CD4-positive, alpha-beta T cell (primary cell): ENCODE measurements at regions not wholly inside any gene's neighbourhood (a gene's known extent, or its start where the extent isn't known, plus 50 kb on each side); places are given as distances from the start of the nearest gene placed in this dataset.

Source experiments
- ATAC-seq: fragments of 200-7000 bp; cut with Tn5 transposase; one replicate; pipeline ENCODE4 v1.10.0; 2022; ENCODE audit warnings: mild to moderate bottlenecking; ENCODE audit not compliant: poor library complexity
- CTCF ChIA-PET: fragments of 350-600 bp; sonication (Branson Sonifier 250); formaldehyde crosslinking; loops from one replicate; lab custom pipeline; 2021; ENCODE audit warnings: antibody characterized with exemption, inconsistent platforms; lab: Charles Lee
- POLR2A ChIA-PET: fragments of 350-600 bp; sonication (Branson Sonifier 250); formaldehyde crosslinking; loops from one replicate; lab custom pipeline; 2021; ENCODE audit warnings: antibody characterized with exemption, inconsistent platforms; lab: Charles Lee
- DNase-seq, 14 experiments: peaks; one replicate each; pipeline ENCODE4 v3.0.0-alpha.2; 2013 to 2020; ENCODE audit warnings: mixed read lengths in 2 of 14
- H3K27ac ChIP-seq, 2 donors: one replicate each; pipeline versions ENCODE4 v1.5.1 to v1.7.0; 2013; ENCODE audit warnings: low read length in 2 of 2, low read depth in 1 of 2, mild to moderate bottlenecking in 1 of 2
- H3K27me3 ChIP-seq, 2 experiments: 1 replicate in 1 of 2; 2 replicates in 1 of 2; pipeline versions ENCODE4 v1.6.1 to v1.7.0; 2013; ENCODE audit warnings: low read length in 2 of 2, control low read depth in 1 of 2, mild to moderate bottlenecking in 1 of 2, moderate library complexity in 1 of 2; ENCODE audit not compliant: insufficient read depth in 2 of 2, control insufficient read depth in 1 of 2
- H3K36me3 ChIP-seq: one replicate; pipeline ENCODE4 v1.6.1; 2013; ENCODE audit warnings: low read length, control low read depth; ENCODE audit not compliant: insufficient read depth
- H3K4me1 ChIP-seq: one replicate; pipeline ENCODE4 v1.6.1; 2013; ENCODE audit warnings: low read length, control low read depth; ENCODE audit not compliant: insufficient read depth
- H3K4me3 ChIP-seq: one replicate; pipeline ENCODE4 v1.5.1; 2013; ENCODE audit warnings: mild to moderate bottlenecking, low read length, moderate library complexity
- H3K9me3 ChIP-seq, 2 experiments: 1 replicate in 1 of 2; 2 replicates in 1 of 2; pipeline versions ENCODE4 v1.6.1 to v1.7.0; 2013; ENCODE audit warnings: low read length in 2 of 2, mild to moderate bottlenecking in 2 of 2, control low read depth in 1 of 2, moderate library complexity in 1 of 2; ENCODE audit not compliant: control insufficient read depth in 1 of 2, insufficient read depth in 1 of 2
- H3K27ac Mint-ChIP-seq: one replicate; pipeline ENCODE4 v1.8.0; 2020; ENCODE audit warnings: mixed read lengths
- H3K27me3 Mint-ChIP-seq: one replicate; pipeline ENCODE4 v1.8.0; 2021; ENCODE audit warnings: mixed read lengths
- H3K36me3 Mint-ChIP-seq: one replicate; pipeline ENCODE4 v1.8.0; 2021; ENCODE audit warnings: low read depth, mixed read lengths
- H3K4me1 Mint-ChIP-seq: one replicate; pipeline ENCODE4 v1.8.0; 2021; ENCODE audit warnings: low read depth, mixed read lengths
- H3K4me3 Mint-ChIP-seq: one replicate; pipeline ENCODE4 v1.8.0; 2020; ENCODE audit warnings: mild to moderate bottlenecking, mixed read lengths
- H3K9me3 Mint-ChIP-seq: one replicate; pipeline ENCODE4 v1.8.0; 2020; ENCODE audit warnings: mixed read lengths
- intact Hi-C, 2 experiments: fragments of 100-400 bp; cut with DNase I in 1 of 2; cut with micrococcal nuclease in 1 of 2; formaldehyde crosslinking; loops; one replicate each; pipeline versions ENCODE4 v1.15.1 to v1.9.0; 2023 to 2025; cut with DNase I, micrococcal nuclease
- TF ChIP-seq, protein P1 (sequence below): fragments of 200-600 bp; IDR thresholded peaks from one replicate; pipeline ENCODE4 v1.8.0; 2022; ENCODE audit warnings: antibody characterized with exemption, mild to moderate bottlenecking

DNA sequence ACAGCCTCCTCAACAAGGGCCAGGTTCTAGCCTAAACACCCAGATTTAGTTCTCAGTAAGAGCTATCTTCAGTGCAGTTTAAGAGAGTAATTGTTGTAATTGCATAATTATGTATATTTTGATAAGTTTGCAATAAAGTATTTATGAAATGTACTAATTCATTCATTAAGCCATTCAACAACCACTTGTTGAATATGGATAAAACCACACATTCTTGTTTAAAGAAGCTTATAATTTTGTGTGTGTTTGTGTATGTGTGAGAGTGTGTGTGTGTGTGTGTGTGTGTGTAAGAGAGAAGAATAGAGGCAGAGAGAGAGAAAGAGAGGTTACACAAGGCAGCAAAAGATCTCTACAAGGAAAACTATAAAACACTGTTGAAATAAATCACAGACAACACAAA is 115.0 kb upstream of the SLC25A13 start:
- CTCF ChIA-PET, result no interaction called here
- Mint-ChIP-seq H3K27me3 (no peaks in the 10 kb centered on the region), H3K9me3 (no peaks in the 10 kb centered on the region), H3K4me1 (no peaks in the 10 kb centered on the region), H3K4me3 (no peak overlapping the region), H3K36me3 (no peaks in the 10 kb centered on the region), H3K27ac (no peak overlapping the region)
- DNase-seq, result no peak
- POLR2A ChIA-PET, result interaction anchor here (0.5 kb wide), 1 partner anchor 743 kb away, joined by 3 read pairs; no protein-coding TSS in a partner anchor
- no peaks in the 10 kb centered on the region for H3K27me3 ChIP-seq
- TF ChIP-seq, protein P1, sequence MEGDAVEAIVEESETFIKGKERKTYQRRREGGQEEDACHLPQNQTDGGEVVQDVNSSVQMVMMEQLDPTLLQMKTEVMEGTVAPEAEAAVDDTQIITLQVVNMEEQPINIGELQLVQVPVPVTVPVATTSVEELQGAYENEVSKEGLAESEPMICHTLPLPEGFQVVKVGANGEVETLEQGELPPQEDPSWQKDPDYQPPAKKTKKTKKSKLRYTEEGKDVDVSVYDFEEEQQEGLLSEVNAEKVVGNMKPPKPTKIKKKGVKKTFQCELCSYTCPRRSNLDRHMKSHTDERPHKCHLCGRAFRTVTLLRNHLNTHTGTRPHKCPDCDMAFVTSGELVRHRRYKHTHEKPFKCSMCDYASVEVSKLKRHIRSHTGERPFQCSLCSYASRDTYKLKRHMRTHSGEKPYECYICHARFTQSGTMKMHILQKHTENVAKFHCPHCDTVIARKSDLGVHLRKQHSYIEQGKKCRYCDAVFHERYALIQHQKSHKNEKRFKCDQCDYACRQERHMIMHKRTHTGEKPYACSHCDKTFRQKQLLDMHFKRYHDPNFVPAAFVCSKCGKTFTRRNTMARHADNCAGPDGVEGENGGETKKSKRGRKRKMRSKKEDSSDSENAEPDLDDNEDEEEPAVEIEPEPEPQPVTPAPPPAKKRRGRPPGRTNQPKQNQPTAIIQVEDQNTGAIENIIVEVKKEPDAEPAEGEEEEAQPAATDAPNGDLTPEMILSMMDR, result no peak
- no peak overlapping the region for H3K4me3 ChIP-seq
- no peaks in the 10 kb centered on the region for H3K4me1 ChIP-seq
- intact Hi-C loops, result no loop called here
- no peak overlapping the region for H3K27ac ChIP-seq
- no peaks in the 10 kb centered on the region for H3K36me3 ChIP-seq
- no peaks in the 10 kb centered on the region for H3K9me3 ChIP-seq
- ATAC-seq, result no peak

DNA sequence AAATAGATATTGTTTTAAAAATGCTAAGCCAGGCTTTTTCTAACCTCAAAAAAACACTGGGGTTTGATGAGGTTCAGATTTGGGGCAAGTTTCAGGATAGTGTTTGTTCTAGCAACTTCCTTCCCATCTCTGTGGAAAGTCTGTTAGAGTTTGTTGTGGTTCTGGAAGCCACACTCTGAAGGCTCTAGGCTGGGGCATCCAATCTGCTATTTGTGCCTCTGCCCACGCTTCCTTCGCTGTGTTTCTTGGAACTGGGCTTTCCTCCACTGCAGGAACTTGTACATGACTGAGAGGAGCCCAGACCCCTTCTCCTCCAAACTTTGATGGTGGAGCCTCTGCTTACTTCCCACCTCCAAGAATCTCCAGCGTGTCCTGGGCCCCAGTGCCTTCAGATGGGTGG is 108.5 kb upstream of the SLC25A13 start:
- peaks cover 19% of the 10 kb centered on the region for H3K27me3 Mint-ChIP-seq
- no peak for ATAC-seq
- Histone ChIP-seq H3K4me3 (no peak overlapping the region), H3K27me3 (no peaks in the 10 kb centered on the region), H3K27ac (no peak overlapping the region), H3K4me1 (peaks cover 4% of the 10 kb centered on the region), H3K36me3 (no peaks in the 10 kb centered on the region), H3K9me3 (no peaks in the 10 kb centered on the region)
- POLR2A ChIA-PET, result no interaction called here
- no peak overlapping the region for H3K27ac Mint-ChIP-seq
- no peak overlapping the region for H3K4me3 Mint-ChIP-seq
- H3K4me1 Mint-ChIP-seq, result peaks cover 15% of the 10 kb centered on the region
- H3K36me3 Mint-ChIP-seq, result no peaks in the 10 kb centered on the region
- DNase-seq, result no peak
- intact Hi-C loops, result no loop called here
- H3K9me3 Mint-ChIP-seq, result no peaks in the 10 kb centered on the region
- TF ChIP-seq, protein P1, result no peak
- CTCF ChIA-PET, result no interaction called here

DNA sequence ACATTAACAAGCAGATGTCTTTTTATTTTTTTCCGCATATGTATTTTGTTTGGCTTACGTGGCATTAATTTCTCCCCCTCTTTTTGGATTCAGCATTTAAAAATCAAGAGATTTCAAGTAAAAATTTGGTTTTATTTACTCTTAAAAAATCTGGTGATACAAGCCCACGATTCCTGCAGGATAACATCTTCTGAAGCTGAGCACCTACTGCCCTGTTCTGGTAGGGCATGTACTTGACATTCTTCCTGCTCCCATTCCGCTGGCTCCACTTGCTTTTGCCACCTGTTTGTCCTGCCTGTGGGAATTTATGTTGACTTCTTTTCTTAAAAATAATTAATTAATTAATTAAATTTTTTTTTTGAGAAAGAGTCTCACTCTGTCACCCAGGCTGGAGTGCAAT is 105.2 kb upstream of the SLC25A13 start:
- intact Hi-C loops, result no loop called here
- Mint-ChIP-seq H3K36me3 (no peaks in the 10 kb centered on the region), H3K4me1 (peaks cover 15% of the 10 kb centered on the region), H3K27ac (no peak overlapping the region), H3K27me3 (peaks cover 19% of the 10 kb centered on the region), H3K4me3 (no peak overlapping the region), H3K9me3 (no peaks in the 10 kb centered on the region)
- Histone ChIP-seq H3K27me3 (peaks cover 0 to 3% of the 10 kb centered on the region in 2 experiments), H3K36me3 (no peaks in the 10 kb centered on the region), H3K4me1 (peaks cover 4% of the 10 kb centered on the region), H3K9me3 (no peaks in the 10 kb centered on the region), H3K4me3 (no peak overlapping the region), H3K27ac (no peak overlapping the region)
- CTCF ChIA-PET, result no interaction called here
- ATAC-seq (no peak), DNase-seq (no peak)
- TF ChIP-seq, protein P1, result no peak
- POLR2A ChIA-PET, result no interaction called here
